HT1080 (cell line): ENCODE measurements at regions not wholly inside any gene's neighbourhood (a gene's known extent, or its start where the extent isn't known, plus 50 kb on each side); places are given as distances from the start of the nearest gene placed in this dataset.
A peak's percentile ranks its signal among the peaks of the same experiment; 100 is the strongest.
"Not testable (repeated sequence)": the region's sequence is repeated elsewhere in the genome, so short reads cannot be mapped to it uniquely, and the experiment has no call there.

Experiments used
- DNase-seq: peaks from one replicate; pipeline ENCODE4 v3.0.0-alpha.2; 2015; ENCODE audit warnings: low read depth

DNA sequence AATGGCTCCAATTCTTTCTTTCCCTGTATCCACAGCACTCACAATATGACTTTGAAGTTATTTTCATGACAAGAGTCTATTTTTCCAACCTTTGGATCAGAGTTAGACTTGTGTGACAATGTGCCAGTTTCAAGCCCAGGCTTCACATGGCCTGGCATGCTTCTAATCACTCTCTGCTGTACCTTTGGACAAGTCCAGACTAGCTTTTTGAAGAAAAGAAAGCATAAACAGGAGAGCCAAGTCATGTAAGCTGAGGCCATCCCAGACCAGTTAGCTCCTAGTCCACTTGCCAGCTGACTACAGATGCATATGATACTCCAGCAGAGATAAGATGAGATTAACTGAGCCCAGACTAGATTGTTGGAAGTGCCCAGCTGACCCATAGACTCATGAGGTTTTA lies 513.6 kb upstream of the C9orf72 start:
- no peak for DNase-seq

DNA sequence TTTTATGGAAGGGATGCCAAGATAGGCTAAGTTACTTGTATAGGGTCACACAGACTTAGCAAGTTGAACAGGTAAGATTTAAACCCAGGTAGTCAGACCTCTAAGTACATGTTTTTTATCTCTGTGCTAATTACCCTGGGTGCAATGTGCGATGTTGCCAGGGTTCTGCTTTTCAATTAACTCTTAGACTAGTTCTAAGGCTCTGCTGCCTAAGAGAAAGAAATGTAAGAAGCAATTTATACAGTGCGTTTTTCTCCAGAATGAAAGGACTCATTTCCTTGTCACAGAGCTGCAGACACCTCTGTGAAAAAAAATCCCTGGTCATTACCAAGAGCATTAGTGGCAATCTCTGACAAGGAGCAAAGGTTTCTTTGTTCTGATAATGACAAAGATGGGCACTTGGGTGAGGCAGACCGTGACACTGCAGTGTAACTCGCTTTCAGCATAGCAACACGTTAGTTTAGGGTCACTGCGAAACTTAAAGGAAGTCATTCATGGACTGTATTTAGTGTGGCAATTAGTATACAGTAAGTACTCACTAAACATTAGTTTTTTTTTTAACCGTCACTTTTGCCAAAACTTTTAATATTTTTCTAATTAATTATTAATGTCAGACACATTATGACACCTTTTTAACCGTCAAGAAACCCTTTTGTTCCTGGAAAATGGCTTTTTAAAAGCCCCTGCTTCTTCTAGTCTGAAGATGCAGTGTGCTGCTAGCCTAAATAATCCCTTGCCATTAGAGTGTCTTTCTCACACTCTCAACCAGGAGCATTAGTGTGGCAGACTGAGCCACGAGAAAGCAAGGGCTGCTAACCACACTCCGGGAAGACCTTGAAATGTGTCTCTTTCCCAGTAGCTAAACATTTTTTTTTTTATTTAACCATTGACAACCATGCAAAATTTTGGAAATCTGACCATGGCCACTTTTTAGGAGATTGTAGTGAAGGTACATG lies 520.0 kb upstream of the C9orf72 start:
- DNase-seq, result no peak

DNA sequence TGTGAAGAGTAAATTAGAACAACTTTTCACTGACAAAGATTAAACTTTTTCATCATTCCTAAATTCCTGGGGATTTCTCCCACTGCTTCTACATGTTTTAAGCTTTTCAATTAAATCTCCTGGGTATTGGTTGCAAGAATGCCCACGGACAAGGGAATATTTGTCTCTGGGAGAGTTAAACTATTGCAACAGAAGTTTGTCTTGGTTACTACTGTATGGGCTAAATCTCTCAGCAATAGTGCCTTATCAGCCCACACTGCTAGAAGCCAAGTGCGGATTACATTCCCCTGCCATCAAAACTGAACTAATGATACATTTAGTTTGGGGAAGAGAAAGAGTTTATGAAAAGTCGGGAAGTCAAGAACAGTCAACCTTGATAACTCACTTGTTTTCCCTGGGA lies 528.2 kb upstream of the C9orf72 start:
- no peak for DNase-seq

DNA sequence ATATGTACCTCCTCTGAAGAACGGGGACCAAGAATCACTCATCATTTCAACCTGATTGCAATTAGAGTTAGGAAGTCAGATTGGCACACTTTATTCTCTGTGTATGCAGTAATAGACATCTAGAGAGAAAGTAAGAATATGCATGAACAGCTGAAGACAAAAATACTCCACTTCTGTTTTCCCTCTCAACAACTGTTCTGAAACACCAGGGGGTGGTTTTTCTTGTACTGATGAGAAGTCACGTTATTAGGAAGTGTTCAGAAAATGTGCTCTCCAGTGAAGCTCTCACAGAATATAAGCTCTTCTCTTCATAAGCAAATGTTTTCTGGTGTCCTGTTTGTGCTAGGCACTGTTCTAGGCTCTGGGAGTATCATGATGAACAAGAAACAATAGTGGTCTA lies 531.7 kb upstream of the C9orf72 start:
- DNase-seq, result no peak

DNA sequence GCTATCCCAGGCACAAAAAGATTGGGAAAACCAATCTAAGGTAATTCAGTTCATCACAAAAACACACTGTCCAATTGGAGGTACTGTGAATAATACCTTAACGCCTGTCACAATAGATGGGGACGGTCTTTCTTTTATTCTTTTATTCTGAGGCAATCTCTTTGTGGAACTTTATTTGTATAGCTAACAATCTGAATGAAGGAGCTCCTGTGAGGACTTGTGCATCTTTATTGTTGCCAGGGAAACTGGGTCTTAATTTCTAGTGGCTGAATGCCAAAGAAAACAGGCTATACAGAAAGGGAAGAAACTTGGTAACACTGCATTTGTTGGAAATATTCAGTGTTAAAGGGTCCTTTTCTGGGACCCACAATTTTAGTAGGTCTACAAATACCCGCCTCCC lies 546.9 kb upstream of the C9orf72 start:
- no peak for DNase-seq

DNA sequence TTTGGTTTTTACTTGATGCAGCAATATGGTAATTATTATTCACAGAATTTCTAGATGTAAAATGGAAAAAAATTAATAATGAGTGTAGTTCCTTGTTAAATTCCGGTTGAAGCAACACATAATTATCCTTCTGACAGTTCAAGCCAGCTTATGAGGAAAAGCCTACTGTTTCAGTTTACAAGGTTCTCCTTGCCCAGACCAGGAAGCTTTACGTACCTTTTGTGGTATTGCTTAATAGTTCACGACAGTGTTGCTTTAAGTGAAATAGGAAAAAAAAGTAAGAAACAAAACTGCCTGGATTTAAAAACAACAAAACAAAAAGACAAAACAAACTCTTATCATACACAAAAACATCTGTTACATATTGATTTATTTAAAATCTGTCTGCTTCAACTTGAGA lies 547.3 kb upstream of the C9orf72 start:
- no peak for DNase-seq

DNA sequence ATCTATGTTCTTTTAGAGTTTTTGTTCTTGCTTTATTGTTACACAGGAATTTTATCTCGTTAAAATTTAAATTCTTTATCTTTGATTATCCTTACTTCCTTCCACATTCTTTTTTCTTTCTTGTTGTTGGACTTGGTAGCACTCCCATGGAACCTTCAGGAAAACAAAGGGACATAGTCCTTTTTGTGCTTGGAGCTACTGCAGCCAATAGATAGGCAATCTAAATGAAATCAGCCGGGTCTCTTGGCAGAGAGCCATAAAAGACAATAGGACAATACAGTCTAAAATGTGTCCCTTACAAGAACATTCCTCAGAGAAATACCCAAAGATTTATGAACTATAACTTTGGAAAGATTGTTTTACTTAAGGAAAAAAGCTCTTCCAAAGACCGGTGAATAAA lies 548.1 kb upstream of the C9orf72 start:
- no peak for DNase-seq

DNA sequence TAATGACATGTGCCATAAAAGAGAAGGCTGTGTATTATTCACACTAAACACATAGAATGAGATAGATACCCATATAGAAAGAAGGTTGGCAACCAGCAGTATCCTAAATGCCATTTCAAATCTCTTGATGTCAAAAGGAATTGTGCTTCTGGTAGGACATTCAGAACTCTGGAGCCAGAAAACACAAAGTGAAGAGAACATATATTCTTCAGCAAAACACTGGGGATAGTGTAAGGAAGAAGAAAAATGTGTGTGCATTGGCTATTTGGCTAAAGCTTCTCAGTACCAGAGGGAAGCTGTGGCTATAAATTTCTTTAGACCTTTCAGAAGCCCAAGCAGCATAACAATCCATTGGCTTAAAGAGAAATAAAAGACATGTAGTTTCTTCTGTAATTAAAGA lies 551.6 kb upstream of the C9orf72 start:
- DNase-seq, result no peak

DNA sequence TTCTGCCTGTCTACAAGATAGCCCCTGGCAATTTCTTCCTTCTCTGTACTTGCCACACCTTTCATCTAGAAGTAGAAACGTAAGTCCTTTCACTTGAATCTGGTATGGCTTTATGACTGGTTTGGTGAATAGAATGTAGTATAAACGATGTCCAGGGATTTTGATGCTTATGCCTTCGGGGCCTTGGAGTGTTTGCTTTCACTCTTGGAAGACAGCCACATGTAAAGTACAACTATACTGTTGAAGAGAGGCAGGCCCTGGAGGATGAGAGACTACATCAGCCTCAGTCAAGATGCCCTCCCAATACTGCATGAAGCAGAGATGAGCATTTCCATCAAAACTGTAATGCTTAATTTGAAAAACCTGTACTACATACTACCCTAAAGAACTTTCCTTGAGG lies 553.8 kb upstream of the C9orf72 start:
- no peak for DNase-seq

DNA sequence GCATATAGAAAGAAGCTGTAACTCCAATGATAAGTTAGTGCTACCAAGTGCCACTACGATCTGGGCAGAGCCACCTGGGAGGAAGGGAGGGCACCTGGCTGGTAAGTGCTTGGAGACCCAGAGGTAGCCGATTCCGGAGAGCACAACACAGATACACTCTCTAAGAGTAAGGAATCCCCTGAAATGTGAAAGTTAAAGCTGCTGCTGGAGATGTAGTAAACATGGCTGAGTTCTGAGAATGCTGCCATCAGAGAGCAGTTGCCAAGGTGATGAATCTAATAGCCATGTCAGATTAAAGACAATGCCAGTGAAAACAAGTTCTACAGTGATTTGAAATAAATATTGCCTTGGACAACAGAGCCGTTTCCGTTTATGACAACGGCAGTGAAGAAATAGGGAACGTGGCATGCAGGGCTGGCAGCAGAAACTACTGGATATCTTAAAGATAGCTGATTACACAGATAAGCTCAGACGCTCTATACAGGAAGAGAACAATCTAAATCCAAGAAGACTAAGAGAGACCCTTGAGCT lies 561.2 kb upstream of the C9orf72 start:
- no peak for DNase-seq

DNA sequence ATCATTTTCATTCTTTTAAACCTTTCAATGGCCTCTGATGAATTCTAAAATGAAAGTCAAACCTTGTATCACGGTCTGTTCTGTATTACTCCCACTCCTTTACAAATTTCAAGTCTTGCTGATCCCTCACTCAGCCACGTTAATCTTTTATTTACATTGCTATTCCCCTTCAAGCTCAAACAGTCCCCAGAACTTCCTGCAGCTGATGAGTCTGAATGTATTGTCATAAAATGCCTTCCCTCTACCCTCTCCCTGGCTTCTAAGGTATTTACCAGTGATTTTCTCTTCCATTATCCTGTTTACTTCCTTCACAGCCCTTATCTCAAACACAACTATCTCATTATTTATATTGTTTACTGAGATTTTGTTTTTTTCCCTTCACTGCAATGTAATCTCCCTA lies 562.3 kb upstream of the C9orf72 start:
- no peak for DNase-seq

DNA sequence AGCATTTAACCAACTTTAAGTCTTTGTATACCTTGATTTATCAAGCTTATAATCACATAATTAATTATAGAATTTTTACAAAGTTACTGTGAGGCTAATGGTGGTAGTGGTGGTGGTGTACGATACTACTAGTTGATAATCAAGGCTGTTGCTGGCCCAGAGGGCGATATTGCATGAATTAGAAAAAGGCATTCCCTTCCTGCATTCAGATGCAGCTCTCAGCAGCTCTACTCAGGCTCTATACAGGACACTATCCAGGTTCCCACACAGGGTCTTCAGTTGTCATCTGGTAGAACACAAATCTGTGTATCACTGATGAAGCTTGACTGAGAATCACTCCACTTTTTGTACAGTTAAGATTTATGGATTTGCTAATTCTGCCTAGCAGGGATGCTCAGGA lies 562.8 kb upstream of the C9orf72 start:
- no peak for DNase-seq

DNA sequence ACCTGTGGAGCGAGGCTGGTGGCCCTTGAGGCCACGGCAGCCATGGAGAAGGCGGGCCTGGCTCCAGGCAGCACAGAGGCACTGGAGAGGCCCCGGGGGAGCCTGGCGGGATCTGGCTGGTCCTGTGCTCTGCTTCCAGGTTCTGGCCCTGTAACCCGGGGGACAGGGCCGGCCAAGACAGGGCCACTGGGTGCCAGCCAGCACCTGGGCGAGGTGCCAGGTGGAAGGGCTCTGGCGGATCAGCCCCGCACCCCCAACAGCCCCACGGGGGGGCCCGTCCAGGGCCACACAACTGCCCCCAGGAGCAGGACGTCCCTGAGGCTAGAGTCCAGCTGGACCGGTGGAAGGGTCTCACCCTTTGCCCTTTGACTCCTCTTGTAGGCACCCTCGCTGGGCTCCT lies 574.1 kb upstream of the C9orf72 start:
- not testable (repeated sequence) for DNase-seq

DNA sequence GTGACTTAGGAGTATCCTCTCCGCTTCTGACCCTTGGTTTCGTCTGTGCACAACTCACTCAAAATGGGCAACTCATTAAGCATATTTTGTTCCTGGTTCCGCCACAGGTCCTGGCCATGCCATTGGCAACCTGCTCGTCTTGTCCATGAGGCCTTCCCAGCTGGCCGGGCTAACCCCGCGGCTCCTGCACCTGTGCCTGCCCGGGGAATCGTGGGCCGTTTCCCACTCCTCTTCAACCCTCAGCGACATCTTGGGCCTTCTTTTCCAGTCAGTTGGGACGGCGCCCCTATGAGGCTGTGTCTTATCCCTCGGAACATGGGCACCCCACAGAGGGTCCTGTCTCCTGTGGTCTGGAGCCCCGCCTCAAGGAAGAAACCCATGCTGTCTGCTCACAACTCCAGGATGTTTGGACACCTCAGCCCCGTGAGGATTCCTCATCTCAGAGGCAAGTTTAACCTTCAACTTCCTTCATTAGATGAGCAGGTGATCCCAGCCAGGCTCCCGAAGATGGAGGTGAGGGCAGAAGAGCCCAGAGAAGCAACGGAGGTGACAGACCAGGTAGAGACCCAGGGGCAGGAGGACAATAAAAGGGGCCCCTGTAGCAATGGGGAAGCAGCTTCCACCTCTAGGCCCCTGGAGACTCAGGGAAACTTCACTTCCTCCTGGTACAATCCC lies 574.8 kb upstream of the C9orf72 start:
- not testable (repeated sequence) for DNase-seq

DNA sequence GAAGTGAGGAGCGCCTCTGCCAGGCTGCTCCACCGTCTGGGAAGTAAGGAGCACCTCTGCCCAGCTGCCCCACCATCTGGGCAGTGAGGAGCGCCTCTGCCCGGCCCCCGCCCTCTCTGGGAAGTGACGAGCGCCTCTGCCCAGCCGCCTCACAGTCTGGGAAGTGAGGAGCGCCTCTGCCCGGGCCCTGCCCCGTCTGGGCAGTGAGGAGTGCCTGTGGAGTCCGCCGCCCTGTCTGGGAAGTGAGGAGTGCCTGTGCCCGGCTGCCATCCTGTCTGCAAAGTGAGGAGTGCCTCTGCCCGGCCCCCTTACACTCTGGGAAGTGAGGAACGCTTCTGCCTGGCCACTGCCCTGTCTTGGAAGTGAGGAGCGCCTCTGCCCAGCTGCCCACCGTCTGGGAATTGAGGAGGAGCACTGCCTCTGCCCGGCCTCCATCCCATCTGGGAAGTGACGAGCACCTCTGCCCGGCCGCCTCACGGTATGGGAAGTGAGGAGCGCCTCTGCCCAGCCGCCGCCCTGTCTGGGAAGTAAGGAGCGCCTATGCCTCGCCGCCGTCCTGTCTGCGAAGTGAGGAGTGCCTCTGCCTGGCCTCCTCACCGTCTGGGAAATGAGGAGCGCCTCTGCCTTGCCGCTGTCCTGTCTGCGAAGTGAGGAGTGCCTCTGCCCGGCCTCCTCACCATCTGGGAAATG lies 576.2 kb upstream of the C9orf72 start:
- DNase-seq, result not testable (repeated sequence)

DNA sequence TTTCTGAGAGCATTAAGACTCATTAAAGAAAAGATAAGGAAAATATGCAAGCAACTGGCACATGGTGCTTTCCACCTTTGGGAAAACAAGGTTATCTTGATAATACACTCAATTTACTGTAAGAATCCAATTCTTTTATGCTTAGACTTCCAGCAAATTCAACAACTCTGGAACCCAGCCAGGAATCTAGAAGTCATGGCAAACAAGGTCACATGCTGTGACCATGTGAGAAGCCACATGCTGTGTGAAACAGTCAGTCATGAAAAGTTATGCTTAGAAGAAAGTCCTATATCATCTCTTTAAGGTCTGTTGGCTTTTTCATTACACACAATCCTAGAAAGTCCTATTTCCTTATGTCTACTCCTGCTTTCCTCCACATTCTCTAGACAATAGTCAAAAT lies 581.8 kb upstream of the C9orf72 start:
- no peak for DNase-seq

DNA sequence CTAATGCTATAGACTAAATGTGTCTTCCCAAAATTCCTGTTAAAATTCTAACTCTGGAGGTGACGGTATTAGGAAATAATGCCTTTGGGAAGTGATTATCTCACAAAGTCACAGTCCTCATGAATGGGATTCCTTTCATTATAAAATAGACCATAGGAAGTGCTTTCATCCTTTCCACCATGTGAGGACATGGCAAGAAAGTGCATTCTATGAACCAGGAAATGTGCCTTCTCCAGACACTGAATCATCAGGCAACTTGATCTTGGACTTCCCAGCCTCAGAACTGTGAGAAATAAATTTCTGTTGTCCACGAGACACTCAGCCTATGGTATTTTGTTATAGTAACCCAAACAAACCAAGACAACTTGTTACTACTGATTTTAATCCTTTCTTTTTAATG lies 582.4 kb upstream of the C9orf72 start:
- DNase-seq, result peak; percentile 52

DNA sequence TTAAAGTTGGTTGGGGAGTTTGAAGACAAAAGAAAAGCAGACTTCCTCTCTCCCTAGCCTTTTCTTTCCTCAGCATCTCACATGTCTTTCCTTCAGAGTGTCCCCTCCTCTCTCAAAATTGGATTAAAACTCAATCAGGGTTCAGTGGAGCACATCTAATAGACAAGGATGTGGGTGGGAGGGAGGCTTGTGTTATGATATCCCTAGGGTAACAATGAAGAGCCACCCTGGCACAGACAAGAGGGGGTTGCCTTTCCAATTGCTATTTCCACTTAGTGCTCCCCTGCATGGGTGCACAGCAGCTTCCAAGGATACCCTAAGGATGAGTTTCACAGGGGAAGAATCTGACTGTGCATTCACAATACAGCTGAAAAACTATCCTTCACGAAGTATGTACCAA lies 585.2 kb upstream of the C9orf72 start:
- no peak for DNase-seq

DNA sequence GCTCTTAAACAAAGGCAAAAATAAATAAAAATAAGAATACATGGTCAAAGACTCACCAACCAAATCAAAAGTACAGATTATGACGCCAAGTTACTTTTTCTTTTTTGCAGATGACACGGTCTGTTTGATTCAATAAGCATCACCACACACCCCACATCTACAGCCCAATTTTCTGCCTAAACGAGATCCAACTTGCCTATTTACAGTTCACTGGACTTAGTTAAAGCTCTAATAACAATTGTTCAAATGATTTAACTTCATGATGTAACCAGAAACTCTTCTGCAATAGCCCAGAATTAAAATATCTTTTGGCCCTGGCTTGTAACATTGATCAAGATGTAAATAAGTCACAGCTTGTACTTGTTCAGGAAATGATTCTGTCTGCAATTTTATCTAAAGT lies 590.3 kb upstream of the C9orf72 start:
- no peak for DNase-seq

DNA sequence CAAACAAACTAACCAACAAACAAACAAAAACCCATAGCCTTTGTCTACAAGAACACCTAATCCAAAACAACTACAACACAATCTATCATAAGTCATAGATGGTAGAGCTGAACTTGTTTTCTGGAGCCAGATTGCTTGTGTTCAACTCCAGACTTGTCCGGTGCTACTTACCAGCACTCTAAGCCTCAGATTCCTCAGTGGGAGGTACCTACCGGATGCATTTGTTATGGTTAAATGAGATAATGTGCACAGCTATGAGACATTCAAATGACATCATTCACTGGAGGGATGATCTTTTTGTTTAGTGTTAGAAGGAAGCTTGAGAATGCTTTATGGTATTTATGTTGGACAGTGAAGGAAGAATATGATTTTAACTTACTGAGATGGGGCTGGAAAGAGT lies 592.9 kb upstream of the C9orf72 start:
- peak; percentile 12 for DNase-seq

DNA sequence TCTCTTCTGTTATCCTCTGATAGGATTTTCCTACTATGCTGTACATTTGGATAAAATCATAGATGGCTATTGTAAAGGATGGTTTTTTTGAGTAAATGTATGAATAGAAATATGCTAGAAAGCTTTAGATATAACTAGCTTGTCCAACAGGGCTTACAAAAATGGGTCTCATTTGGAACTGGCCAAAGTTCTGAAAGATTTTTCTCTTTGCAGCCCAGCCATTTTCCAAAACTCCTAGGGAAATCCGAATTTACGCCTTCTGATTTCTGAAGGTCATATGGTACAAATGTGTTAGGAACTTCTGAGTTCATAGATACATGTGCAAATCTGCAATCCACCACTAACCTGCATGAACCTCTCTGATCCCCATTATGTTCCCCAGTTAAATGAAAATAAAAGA lies 603.9 kb upstream of the C9orf72 start:
- no peak for DNase-seq

DNA sequence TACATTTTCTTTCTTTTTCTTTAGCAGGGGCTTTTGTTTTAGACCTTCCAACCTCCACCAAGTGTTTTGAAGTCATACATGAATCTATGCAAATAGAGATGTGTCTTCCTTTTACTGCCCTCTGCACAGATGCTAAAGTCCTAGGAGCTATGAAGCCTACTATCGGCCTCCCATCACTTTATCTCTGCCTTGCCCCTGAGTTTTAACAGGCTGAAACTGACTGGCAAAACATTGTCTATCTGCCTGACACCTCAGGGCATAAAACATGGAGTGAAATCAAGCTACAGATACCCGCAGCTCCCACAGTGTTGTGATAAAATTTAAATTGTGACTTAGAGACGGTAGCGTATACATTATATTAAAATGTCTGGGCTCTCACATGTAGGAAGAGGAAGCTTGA lies 604.6 kb upstream of the C9orf72 start:
- no peak for DNase-seq
